ENCODE measurements at regions not wholly inside any gene's neighbourhood (a gene's known extent, or its start where the extent isn't known, plus 50 kb on each side); places are given as distances from the start of the nearest gene placed in this dataset.

DNA sequence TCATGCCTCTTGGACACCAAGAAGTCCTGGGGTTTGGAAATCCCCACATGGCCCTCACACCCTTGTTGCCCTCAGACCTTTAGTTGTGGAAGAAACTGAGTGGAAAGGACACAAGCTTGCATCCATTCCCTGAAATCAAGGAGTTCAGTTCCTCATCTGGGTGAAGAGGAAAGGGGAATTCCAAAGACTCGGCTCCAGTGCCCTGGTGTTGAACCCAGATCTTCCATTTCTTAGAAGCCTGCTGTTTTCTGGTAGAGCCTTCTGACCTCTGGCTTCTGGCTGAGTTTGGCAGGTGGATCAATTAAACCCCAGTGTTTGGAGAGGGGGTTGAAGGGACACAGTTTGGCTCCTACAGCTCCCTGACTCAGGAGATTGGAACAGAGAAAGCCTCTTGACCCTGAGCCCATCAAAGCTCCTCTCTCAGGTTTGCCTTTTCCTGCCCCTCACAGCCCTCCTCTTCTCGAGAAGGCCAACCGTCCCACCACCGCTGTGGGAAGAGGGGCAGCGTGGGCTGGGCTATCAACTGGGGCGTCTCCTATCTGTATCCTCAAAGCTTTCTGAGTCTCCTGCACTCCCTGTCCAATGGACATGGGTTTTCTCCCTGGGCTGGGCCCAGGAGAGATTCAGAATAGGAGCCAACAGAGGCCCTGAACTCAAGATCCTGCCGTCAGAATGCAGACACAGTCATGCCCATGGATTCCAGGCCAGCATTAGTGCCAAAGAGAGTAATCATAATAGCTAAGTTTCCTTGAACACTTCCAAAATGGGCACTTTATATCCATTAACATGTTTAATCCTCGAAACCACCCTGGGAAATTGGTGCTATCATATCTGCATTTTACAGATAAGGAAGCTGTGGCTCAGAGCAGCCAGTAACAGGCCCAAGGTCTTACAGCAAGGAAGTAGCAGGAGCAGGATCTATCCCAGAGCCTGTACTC, 146.2 kb downstream of the VEGFA start (continued):
- TF ChIP-seq, protein P1, sequence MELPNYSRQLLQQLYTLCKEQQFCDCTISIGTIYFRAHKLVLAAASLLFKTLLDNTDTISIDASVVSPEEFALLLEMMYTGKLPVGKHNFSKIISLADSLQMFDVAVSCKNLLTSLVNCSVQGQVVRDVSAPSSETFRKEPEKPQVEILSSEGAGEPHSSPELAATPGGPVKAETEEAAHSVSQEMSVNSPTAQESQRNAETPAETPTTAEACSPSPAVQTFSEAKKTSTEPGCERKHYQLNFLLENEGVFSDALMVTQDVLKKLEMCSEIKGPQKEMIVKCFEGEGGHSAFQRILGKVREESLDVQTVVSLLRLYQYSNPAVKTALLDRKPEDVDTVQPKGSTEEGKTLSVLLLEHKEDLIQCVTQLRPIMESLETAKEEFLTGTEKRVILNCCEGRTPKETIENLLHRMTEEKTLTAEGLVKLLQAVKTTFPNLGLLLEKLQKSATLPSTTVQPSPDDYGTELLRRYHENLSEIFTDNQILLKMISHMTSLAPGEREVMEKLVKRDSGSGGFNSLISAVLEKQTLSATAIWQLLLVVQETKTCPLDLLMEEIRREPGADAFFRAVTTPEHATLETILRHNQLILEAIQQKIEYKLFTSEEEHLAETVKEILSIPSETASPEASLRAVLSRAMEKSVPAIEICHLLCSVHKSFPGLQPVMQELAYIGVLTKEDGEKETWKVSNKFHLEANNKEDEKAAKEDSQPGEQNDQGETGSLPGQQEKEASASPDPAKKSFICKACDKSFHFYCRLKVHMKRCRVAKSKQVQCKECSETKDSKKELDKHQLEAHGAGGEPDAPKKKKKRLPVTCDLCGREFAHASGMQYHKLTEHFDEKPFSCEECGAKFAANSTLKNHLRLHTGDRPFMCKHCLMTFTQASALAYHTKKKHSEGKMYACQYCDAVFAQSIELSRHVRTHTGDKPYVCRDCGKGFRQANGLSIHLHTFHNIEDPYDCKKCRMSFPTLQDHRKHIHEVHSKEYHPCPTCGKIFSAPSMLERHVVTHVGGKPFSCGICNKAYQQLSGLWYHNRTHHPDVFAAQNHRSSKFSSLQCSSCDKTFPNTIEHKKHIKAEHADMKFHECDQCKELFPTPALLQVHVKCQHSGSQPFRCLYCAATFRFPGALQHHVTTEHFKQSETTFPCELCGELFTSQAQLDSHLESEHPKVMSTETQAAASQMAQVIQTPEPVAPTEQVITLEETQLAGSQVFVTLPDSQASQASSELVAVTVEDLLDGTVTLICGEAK (IDR thresholded peaks at IDR 0.05) = no peak
- TF ChIP-seq, protein P1 (CRISPR knock-in tag; IDR thresholded peaks at IDR 0.05) = no peak
- TF ChIP-seq, protein P2, sequence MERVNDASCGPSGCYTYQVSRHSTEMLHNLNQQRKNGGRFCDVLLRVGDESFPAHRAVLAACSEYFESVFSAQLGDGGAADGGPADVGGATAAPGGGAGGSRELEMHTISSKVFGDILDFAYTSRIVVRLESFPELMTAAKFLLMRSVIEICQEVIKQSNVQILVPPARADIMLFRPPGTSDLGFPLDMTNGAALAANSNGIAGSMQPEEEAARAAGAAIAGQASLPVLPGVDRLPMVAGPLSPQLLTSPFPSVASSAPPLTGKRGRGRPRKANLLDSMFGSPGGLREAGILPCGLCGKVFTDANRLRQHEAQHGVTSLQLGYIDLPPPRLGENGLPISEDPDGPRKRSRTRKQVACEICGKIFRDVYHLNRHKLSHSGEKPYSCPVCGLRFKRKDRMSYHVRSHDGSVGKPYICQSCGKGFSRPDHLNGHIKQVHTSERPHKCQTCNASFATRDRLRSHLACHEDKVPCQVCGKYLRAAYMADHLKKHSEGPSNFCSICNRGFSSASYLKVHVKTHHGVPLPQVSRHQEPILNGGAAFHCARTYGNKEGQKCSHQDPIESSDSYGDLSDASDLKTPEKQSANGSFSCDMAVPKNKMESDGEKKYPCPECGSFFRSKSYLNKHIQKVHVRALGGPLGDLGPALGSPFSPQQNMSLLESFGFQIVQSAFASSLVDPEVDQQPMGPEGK (CRISPR knock-in tag; IDR thresholded peaks at IDR 0.05) = peak; percentile 35; the same call in 1 of the 2 replicates
- TF ChIP-seq ZFP90 (CRISPR knock-in tag; IDR thresholded peaks at IDR 0.05; ENCODE audit: borderline replicate concordance) (no peak), ZNF678 (CRISPR knock-in tag; IDR thresholded peaks at IDR 0.05) (no peak), KDM4B (CRISPR knock-in tag; IDR thresholded peaks at IDR 0.05) (no peak), ZNF776 (CRISPR knock-in tag; IDR thresholded peaks at IDR 0.05) (no peak), NR2F6 (IDR thresholded peaks at IDR 0.05) (peak; percentile 61; the same call in 1 of the 2 replicates), NR2F6 (CRISPR knock-in tag; IDR thresholded peaks at IDR 0.05) (peak; percentile 45; the same call in 1 of the 2 replicates), TBX3 (IDR thresholded peaks at IDR 0.05; ENCODE audit: borderline replicate concordance) (no peak), ZSCAN9 (CRISPR knock-in tag; IDR thresholded peaks at IDR 0.05; ENCODE audit: borderline replicate concordance) (no peak), EP300 (IDR thresholded peaks at IDR 0.05; ENCODE audit: low read depth in 2 of 2, low read length in 2 of 2) (peak in 1 of 2 experiments; percentile 79; a peak in 1 of 4 replicates), EP300 (CRISPR knock-in tag; IDR thresholded peaks at IDR 0.05; ENCODE audit: borderline replicate concordance) (no peak; the same call in 1 of the 2 replicates), EEA1 (CRISPR knock-in tag; IDR thresholded peaks at IDR 0.05; ENCODE audit: borderline replicate concordance) (no peak), NR2C2 (CRISPR knock-in tag; IDR thresholded peaks at IDR 0.05; ENCODE audit: borderline replicate concordance) (0 out of 2 replicates have a peak, but pooled peaks have one; percentile 14), ZFX (CRISPR knock-in tag; IDR thresholded peaks at IDR 0.05; ENCODE audit: low read depth) (no peak)
- TF ChIP-seq, protein P3, sequence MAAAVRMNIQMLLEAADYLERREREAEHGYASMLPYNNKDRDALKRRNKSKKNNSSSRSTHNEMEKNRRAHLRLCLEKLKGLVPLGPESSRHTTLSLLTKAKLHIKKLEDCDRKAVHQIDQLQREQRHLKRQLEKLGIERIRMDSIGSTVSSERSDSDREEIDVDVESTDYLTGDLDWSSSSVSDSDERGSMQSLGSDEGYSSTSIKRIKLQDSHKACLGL (CRISPR knock-in tag; IDR thresholded peaks at IDR 0.05) = no peak
